GM19324 (cell line): ENCODE measurements at regions not wholly inside any gene's neighbourhood (a gene's known extent, or its start where the extent isn't known, plus 50 kb on each side); places are given as distances from the start of the nearest gene placed in this dataset.
"Not testable (repeated sequence)": the region's sequence is repeated elsewhere in the genome, so short reads cannot be mapped to it uniquely, and the experiment has no call there.

Source experiments
- ATAC-seq: cut with Tn5 transposase; IDR thresholded peaks from one replicate; pipeline ENCODE4 v1.9.1; 2021; ENCODE audit warnings: mild to moderate bottlenecking, moderate library complexity; ENCODE audit not compliant: unreplicated experiment, low FRiP score

DNA sequence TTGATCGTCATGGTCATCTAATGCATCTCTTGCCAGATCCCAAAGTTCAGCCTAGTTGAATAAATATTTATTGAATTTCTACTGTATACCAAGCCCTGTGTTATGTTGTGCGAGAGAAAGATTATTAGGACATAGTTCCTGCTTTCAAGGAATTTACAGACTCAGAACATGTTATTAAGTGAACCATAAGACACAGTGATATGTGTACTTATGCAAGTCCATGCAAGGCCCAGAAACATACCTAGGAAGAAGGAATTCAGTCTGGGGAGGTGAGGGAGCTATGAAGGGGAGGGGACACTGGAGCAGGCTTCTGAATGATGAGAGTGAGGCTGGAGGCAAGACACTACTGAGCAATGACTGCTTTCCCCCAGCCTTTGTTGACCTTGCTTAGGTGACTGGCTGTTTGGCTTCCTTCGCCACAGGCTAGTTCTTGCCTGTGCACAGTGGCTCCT lies 81.4 kb downstream of the ACAA2 start:
- no peak for ATAC-seq

DNA sequence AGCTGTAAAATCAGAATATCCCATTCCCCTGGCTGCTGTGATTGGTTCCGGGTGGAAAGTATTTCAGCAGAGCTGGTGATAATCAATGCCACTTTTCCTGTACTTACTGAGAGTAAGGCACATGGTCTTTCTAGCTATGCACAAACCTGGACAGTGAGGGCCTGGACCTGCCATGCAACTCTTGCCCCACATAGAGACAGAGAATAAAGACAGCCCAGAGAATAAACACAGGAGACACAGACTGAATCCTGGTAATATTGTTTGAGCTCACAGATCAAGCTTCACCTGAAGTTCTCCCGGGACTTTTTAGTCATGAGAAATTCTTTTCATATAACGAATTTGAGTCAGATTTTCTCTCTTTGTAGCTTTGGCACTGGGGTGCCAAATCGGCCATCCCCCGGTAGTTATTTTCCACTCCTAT lies 81.9 kb downstream of the ACAA2 start:
- ATAC-seq, result no peak

DNA sequence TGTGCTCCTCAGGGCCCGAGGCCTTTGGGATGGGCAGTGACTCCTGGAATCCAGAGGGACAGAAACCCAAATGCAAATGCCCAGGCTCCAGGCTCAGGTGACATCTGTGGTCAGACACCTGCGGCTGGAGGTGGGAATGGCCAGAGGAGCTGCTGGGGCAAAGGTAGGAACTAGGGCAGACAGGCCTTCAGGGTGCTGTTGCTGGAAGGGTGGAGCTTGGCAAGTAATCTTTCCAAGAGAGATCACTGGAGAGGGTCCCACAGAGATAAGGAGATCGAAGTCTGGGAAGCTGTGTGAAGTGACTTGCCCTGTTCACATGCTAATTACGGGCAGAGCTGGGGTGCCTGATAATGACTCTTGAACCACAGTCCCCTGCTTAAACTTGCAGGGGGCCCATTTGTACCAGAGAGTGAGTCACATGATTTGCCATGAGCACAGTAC lies 82.4 kb downstream of the ACAA2 start:
- ATAC-seq, result no peak

DNA sequence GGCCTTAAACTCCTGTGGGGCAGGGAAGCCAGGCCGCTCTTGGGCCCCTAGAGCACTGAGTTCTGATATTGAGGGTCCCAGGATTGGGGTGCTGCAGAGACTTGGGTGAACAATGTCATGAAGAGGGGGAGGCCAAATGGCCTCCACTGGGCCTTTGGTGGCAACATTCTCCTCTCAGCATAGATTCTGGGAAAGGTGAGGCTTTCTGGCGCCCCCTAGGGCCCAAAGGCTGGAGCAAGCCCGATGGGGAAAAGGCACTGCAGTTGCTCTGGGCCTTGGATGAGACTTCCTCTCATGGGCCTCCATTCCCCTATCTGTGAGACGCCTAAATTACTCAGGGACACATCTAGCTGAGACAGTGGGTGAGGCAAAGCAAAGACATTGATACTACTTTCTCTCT lies 84.8 kb downstream of the ACAA2 start:
- ATAC-seq, result no peak

DNA sequence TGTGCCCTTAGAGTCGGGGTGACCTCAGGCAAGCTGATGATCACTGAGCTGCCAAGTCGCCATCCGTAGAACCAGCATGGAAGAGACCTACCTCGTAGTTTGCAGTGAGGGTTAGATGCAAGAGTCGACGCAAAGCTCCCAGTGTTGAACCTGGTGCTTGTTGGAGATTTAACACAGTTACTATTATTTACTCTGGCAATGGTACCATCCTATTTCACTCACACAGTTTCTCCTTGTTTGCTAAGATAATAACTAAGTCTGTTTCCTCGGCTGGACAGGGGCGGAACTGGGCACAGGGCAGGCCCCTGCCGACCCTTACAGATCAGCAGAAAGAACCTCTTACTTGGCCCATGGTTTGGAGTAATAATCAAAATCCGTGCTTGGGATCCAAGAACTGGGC lies 85.5 kb downstream of the ACAA2 start:
- no peak for ATAC-seq

DNA sequence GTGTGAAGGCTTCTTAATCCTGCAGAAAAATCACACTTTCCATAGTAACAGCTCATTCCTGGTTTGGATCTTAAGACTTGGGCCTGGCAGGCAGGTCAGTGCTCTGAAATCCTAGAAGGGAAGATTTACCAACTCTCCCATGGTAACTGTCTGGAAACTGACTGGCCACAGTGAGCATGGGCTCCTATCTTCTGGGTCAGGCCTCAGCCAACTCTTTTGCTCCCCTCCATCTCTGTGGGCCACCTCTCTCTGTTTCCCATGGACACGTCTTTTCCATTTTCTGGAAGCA lies 86.7 kb downstream of the ACAA2 start:
- no peak for ATAC-seq

DNA sequence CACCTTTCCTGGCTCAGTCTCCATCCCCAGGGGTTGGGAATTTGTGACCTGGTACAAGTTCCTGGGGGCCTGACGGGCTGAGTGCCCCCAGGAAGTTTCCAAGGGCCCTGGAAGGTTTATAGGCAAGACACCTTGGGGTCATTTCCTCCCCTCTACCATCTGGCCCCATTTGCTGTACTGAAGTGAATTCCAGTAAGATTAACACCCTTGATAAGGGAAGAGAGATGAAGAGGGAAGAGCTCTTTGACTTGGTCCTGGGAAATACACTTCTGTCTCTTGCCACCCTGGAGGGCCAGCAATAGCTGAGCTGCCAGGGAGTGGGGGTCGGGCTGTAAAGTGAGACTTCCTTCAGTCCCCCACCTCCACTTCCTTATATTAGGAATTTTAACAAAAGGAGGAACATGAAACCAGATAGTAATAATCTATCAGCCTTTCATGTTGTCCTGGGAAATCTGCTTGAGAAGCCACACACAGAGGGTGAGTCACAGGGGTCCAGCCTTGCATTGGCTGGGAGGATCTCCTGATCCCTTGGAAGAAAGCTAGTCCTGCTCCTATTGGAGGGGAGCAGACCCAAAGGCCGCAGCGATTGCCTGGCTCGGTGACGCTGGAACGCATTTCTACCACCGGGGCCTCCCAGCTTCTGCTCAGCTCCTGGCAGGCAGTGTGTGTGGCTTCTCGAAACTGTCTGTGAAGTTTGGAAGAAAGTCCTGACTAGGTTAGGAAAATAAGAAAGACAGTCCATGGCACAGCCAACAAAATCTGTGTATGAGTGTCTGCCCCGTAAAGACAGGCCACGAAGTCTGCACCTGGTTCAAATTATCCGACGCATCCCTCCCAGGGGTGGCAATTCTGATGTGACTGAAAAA lies 87.3 kb downstream of the ACAA2 start:
- ATAC-seq, result no peak

DNA sequence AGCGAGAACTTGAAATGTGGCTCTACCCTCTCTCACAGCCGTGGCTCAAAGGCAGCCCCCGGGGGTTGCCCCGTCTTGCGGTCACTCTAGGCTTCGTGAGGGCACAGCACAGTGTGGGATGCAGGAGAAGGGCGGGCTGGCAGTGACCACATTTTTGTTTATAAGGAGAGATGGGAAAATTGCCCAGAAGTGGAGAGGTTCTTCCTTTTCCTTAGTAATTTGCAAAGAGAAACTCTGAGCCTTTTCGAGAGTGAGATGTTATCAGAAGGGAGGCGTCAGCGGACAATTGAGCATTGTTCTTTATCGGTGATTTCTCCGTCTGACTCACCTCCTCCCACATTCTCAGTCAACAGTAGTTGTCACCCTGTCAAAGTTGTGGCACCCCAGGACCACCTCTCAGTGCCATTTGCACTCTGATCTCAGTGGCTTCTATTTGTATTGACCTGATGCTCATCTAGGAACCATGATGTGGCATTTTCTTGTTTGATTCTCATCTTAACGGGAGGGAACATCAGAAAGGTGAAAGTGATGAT lies 89.6 kb downstream of the ACAA2 start:
- ATAC-seq, result no peak

DNA sequence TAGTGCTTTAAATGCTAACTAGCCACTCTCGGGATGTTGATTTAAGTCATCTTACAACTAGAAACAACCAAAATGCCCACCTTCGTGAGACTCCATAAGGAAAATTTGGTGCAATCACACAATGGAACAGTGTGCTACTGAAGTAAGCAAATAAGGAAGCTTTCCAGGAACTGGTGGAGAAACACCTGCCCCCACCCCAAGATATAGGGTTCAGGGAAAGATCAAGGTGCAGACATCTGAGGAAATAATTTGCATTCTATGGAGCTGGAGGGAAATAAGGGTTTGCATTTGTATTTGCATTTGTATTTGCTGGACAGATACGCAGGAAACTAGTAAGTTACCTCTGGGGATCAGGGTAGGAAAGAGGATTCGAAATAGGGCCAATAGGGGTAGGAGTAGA lies 90.9 kb downstream of the ACAA2 start:
- ATAC-seq, result no peak

DNA sequence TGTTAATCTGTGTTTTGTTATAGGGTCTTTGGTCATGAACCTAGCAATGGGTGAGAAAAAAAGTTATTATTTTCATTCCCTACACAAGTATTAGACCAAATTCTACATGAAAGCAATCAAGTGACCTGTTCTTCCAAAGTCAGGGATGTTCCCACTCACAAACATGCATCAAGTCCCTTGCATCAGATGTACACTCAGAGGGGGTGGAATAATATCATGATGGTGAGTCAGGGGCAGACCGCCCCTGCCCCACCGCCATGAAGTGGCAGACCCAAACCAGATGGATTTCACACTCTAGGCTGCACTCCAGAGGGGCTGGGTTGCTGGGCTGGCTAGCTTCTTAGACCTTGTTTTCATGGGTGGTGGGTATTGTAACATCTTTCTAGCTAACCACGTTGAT lies 91.4 kb downstream of the ACAA2 start:
- no peak for ATAC-seq

DNA sequence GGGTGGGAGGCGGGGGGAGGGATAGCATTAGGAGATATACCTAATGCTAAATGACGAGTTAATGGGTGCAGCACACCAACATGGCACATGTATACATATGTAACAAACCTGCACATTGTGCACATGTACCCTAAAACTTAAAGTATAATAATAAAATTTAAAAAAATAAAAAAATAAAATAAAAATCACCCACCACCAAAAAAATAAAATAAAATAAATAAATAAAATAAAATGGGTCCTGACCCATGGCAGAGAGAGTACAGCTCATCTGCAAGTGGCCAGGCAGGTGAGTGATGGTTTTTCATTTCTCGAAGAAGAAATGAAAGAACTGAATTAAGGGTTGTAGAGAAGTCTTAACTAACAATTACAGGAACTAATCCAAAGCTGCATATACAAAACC lies 92.4 kb downstream of the ACAA2 start:
- not testable (repeated sequence) for ATAC-seq

DNA sequence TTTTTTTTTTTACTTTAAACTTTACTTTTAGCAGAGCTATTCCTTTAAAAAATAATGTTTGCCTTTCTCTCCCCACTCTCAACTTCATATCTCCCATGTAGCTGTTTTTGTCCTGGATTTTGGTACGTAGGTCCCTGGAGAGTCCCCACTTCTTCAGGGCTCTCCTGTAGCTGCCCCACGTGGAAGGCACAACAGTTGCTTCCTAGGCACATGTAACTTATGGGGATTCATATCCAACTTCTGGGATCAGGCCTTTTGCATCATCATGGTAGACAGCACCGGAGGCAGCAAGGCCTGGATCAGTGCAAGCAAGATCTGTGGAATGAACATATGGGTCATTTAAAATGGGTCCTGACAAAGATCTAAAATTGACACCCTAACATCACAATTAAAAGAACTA lies 95.7 kb downstream of the ACAA2 start:
- ATAC-seq, result no peak

DNA sequence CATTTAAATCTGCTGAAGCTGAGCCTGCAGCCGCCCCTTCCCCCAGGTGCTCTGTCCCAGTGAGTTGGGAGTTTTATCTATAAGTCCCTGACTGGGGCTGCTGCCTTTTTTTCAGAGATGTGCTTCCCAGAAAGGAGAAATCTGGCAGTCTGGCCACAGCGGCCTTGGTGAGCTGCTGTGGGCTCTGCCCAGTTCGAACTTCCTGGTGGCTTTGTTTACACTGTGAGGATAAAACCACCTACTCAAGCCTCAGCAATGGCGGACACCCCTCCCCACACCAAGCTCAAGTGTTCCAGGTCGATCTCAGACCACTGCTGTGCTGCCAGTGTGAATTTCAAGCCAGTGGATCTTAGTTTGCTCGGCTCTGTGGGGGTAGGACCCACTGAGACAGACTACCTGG lies 97.3 kb downstream of the ACAA2 start:
- no peak for ATAC-seq

DNA sequence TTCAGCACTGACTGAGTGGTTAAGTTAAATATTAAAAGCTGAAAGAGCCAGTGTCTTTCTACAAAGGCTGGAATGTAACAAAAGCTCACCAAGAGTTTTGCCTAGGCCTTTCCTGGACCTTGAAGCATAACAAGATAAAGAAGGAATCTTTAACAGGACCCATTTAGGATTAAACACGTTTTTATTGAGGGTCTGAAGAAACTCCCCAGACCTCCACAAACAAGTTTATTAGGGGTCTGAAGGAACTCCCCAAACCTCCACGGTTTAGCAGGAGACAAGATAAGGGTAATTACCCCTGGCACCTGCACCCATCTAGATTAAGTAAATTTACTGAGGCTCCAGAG lies 104.0 kb downstream of the ACAA2 start:
- no peak for ATAC-seq

DNA sequence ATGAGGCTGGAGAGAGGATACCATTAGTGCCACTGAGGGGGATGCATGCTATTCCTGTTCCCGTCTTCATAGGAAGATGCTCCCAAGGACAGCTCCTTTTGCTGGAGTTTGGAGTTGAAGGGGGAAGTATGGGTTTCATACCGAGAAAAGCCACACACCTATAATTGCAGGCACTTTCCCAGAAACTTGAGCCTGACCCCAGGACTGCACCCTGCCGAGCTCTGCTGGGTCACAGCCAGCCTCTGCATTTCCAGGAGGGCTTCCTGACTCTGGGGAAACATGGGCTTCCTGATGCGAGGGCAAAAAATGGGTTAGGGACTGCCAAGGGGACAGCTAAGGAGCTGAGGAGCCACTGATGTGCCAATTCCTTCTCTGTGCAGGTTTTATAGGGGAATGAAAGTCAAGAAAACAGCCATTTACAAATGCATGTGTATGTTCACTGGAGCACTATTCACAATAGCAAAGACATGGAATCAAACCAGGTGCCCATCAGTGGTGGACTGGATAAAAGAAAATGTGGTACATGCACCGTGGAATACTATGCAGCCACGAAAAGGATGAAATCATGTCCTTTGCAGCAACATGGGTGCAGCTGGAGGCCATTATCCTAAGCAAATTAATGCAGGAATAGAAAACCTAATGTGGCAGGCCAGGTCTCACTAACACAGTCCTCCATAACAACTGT lies 104.5 kb downstream of the ACAA2 start:
- ATAC-seq, result no peak

DNA sequence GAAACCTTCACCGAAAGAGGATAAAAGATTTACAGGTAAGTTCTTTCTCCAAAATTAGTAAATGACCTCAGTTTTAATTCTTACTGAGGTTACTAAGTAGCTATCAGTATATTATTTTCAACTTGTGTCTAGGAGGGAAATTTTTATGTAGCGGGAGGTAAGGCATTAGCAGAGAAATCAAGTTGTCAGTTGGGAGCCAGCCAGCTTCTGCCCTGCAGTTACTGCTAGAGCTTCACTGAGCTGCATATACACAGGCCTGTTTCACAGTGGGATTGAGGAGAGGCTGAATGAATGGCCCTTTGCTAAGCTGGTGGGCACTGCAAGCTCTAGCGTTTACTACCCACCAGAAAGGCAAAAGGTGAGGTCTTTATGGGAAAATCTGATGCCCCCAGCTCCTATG lies 105.7 kb downstream of the ACAA2 start:
- no peak for ATAC-seq

DNA sequence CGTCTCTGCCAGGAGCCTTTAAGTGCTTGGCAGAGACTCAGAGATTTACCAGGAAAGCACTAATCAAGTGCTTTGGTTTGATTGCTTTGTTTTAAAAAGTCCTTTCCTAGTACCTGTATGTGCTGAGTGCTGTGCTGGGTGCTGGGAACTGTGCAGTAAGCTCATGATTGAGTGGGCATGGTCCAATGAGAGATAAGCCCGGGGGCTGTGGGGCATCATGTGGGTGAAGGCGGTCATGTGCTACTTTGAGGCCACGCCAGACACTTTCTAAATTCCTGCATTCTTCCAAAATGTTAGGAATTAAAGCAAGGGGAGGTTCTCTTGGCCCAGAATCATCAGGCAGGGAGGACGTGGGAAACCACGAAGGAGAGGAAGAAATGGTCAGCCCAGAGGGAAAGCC lies 109.0 kb downstream of the ACAA2 start:
- no peak for ATAC-seq

DNA sequence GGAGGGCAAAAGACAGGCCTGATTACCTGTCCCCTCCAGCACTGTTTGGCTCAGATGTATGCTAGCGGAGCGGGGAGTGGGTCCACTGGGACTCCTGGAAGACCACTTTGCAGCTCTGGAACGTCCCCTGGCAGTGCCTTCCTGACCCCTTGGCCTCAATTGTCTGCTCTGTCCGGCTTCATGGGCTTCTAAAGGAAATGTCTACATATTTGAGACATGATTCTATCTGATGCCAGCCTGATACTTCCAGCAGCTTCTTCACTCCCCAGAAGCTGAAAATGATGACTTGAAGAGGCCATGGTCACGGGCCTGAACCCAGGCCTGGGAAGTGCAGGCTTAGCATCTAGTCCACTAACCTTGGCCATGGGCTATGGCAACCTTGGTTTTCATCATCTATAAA lies 112.1 kb downstream of the ACAA2 start:
- ATAC-seq, result no peak

DNA sequence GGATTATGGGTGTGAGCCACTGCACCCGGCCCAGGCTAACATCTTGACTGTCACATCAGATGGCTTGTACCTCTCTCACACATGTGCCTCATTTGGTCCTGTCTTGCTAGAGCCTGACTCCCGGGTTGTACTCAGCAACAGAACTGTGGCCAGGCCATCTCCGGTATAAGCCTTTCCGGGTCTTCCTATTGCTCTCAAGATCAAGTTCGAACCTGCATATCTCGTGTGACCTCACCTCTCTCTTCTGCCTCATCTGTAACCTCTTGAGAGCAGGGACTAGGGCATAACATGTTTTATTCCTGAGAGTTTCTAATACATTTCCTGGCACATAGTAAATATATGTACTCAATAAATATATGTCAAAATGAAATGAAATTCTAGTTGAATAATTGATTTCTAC lies 114.0 kb downstream of the ACAA2 start:
- no peak for ATAC-seq

DNA sequence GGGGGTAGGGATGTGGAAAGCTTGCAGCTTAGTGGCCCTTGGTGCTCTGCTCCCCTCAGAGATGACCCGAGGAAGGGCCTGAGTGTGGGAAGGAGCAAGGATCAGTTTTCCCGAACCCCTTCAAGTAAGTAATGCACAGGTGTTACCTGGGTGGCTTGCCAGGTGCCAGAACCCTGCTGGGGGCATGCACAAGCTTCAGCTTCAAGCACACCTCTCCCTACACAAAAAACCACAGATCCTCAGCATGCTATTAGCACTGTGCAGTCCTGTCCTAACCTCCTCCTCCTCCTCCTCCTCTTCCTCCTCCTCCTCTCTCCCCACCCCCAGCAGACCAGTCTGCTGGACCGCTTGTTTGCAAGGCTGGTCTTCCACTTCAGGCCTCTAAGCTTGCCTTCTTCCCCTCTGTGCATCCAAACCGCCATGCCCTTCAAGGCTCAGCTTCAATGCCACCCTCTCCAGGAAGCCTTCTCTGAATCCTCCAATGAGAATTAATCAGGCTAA lies 114.8 kb downstream of the ACAA2 start:
- ATAC-seq, result no peak

DNA sequence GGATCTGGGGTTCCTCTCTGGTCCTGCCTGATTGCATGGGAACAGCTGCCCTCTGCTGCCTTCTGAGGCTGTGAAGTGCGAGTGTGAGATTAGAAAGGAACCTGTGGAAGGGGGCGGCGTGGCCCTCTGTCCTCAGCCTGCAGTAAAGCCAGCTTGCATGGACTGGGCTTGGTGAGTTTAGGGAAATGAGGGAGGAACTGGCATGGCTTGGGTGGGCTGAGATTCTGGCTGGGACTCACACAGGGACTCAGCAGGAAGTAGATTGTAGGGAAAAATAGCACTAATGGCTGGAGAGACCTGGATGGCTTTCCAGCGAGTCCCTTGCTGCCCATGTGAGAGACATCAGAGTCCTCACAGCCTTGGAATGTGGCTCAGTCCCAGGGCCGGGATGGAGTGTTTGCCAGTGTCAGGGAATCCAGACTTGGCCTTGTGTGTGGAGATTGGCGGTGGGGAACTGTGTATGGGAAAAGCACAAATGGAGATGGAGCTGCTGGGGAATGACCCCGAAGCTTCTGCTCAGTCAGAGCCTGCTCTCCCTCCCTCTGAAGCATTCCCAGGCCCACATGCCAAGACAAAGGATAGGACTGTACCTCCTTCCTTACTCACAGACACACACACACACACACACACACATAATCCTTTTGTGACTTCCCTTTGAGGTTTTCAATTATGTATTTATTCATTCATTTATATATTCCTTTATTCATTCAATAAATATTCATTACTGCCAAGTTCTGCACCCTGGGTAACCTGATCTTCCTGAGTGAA lies 115.4 kb downstream of the ACAA2 start:
- no peak for ATAC-seq
